Smooth muscle cell (in vitro differentiated cells): ENCODE measurements at regions not wholly inside any gene's neighbourhood (a gene's known extent, or its start where the extent isn't known, plus 50 kb on each side); places are given as distances from the start of the nearest gene placed in this dataset.

Source experiments
- DNase-seq: peaks from one replicate; lab custom pipeline; 2025; ENCODE audit not compliant: unreplicated experiment; lab: John Stamatoyannopoulos, UW
- H2AFZ ChIP-seq: fragments of 200-600 bp; sonication (generic); 2 replicates; pipeline ENCODE4 v1.6.0; 2016; ENCODE audit warnings: antibody characterized with exemption, low read depth, mild to moderate bottlenecking
- H3F3A ChIP-seq: fragments of 200-600 bp; sonication (generic); 2 replicates; pipeline ENCODE4 v1.6.0; 2017; ENCODE audit warnings: antibody characterized with exemption, low read depth
- H3K27ac ChIP-seq: fragments of 200-600 bp; sonication (generic); 2 replicates; pipeline ENCODE4 v1.5.1; 2016; ENCODE audit warnings: low read depth, mild to moderate bottlenecking
- H3K27me3 ChIP-seq: fragments of 200-600 bp; sonication (generic); 2 replicates; pipeline ENCODE4 v1.6.1; 2016; ENCODE audit warnings: low read depth, mild to moderate bottlenecking
- H3K36me3 ChIP-seq: fragments of 200-600 bp; sonication (generic); 2 replicates; pipeline ENCODE4 v1.5.1; 2016; ENCODE audit warnings: low read depth
- H3K4me1 ChIP-seq: fragments of 200-600 bp; sonication (generic); 2 replicates; pipeline ENCODE4 v1.5.1; 2016; ENCODE audit warnings: low read depth
- H3K4me2 ChIP-seq: fragments of 200-600 bp; sonication (generic); 2 replicates; pipeline ENCODE4 v1.6.0; 2016; ENCODE audit warnings: mild to moderate bottlenecking
- H3K4me3 ChIP-seq: fragments of 200-600 bp; sonication (generic); 2 replicates; pipeline ENCODE4 v1.5.1; 2016; ENCODE audit warnings: mild to moderate bottlenecking
- H3K79me2 ChIP-seq: fragments of 200-600 bp; sonication (generic); 2 replicates; pipeline ENCODE4 v1.6.0; 2016; ENCODE audit warnings: low read depth, mild to moderate bottlenecking
- H3K9ac ChIP-seq: fragments of 200-600 bp; sonication (generic); 2 replicates; pipeline ENCODE4 v1.6.0; 2016; ENCODE audit warnings: low read depth
- H3K9me3 ChIP-seq: fragments of 200-600 bp; sonication (generic); replicated peaks from 2 replicates; pipeline ENCODE4 v1.5.1; 2016; ENCODE audit warnings: low read depth
- H4K20me1 ChIP-seq: fragments of 200-600 bp; sonication (generic); 2 replicates; pipeline ENCODE4 v1.6.0; 2016; ENCODE audit warnings: low read depth
- WGBS: methylation state at CpG from one replicate; pipeline ENCODE4 v1.1.7; 2016; ENCODE audit warnings: low lambda C conversion rate; 5-methylcytosine and 5-hydroxymethylcytosine counted together
- TF ChIP-seq, protein P1 (sequence below): fragments of 200-600 bp; sonication (generic); IDR thresholded peaks from 2 replicates; pipeline ENCODE4 v1.5.1; 2017; ENCODE audit warnings: borderline replicate concordance, mild to moderate bottlenecking, antibody characterized with exemption; ENCODE audit not compliant: insufficient read depth, poor library complexity, severe bottlenecking

DNA sequence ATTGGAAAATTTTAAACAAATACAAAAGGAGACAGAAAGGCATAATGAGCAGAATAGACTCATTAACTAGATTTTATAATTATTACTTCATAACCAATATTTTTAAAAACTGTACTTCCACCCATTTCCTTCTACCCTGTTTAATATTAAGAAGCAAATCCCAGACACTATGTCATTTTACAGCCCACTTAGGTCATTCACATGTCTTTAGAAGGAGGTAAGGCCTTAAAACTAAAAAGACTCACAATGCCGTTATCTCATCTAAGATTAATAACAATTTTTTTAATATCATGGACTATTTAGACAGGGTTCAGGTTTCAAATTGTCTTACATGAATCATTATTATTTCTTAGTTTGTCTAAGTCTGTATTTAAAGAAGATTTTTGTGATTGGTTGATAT lies 217.2 kb downstream of the NFKBIZ start:
- no peak overlapping the region for H3K27ac ChIP-seq
- H2AFZ ChIP-seq, result no peak overlapping the region
- H3K9me3 ChIP-seq, result no peaks in the 10 kb centered on the region
- H3K27me3 ChIP-seq, result no peaks in the 10 kb centered on the region
- no peaks in the 10 kb centered on the region for H3F3A ChIP-seq
- no peaks in the 10 kb centered on the region for H3K4me1 ChIP-seq
- 98% methylated on average over 1 of the region's 1 CpG for WGBS
- no peaks in the 10 kb centered on the region for H4K20me1 ChIP-seq
- H3K36me3 ChIP-seq, result no peaks in the 10 kb centered on the region
- no peak overlapping the region for H3K4me2 ChIP-seq
- TF ChIP-seq, protein P1, sequence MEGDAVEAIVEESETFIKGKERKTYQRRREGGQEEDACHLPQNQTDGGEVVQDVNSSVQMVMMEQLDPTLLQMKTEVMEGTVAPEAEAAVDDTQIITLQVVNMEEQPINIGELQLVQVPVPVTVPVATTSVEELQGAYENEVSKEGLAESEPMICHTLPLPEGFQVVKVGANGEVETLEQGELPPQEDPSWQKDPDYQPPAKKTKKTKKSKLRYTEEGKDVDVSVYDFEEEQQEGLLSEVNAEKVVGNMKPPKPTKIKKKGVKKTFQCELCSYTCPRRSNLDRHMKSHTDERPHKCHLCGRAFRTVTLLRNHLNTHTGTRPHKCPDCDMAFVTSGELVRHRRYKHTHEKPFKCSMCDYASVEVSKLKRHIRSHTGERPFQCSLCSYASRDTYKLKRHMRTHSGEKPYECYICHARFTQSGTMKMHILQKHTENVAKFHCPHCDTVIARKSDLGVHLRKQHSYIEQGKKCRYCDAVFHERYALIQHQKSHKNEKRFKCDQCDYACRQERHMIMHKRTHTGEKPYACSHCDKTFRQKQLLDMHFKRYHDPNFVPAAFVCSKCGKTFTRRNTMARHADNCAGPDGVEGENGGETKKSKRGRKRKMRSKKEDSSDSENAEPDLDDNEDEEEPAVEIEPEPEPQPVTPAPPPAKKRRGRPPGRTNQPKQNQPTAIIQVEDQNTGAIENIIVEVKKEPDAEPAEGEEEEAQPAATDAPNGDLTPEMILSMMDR, result no peak
- H3K4me3 ChIP-seq, result no peak overlapping the region
- no peak for DNase-seq
- no peak overlapping the region for H3K9ac ChIP-seq
- no peaks in the 10 kb centered on the region for H3K79me2 ChIP-seq

DNA sequence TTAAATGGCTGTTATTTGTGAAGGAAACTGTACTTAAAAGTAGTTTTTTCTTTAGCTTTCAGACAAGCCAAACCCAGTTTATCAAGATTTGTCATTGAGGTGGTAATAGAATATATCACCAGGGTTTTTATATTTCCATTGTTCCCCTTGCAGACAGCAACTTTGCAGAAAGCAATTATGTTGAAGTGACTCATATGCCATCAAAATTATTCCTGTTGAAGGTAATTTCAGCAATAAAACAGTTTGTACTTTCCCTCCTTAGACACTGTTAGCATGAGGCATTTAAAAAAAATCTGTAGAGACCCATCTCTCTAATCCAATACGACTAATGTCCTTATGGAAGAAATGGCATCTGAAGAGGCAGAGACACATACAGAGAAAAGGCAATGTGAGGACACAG lies 219.0 kb downstream of the NFKBIZ start:
- TF ChIP-seq, protein P1, result no peak
- H3K4me3 ChIP-seq, result no peak overlapping the region

DNA sequence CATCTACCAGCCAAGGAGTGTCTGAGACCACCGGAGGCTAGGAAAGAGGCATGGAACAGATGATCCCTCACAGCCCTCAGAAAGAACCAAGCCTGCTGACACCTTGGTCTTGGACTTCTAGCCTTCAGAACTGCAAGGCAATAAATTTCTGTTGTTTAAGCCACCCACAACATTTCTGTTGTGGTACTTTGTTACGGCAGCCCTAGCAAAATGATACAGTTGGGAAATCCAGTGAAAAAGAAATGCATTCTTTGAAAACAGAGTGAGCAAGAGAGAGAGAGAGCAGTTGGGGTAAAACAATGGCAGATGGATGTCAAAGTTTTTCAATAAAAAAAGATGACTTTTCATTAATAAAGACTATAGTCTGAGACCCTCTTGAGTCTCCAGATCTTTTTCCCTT lies 219.4 kb downstream of the NFKBIZ start:
- Histone ChIP-seq H3K36me3 (no peaks in the 10 kb centered on the region), H4K20me1 (no peaks in the 10 kb centered on the region), H3K4me1 (no peaks in the 10 kb centered on the region), H3K4me3 (no peak overlapping the region), H3K9me3 (no peaks in the 10 kb centered on the region), H2AFZ (no peak overlapping the region), H3K9ac (no peak overlapping the region), H3F3A (no peaks in the 10 kb centered on the region), H3K79me2 (no peaks in the 10 kb centered on the region), H3K4me2 (no peak overlapping the region), H3K27ac (peak overlapping the region; percentile 68), H3K27me3 (no peaks in the 10 kb centered on the region)
- TF ChIP-seq, protein P1, result no peak
- no peak for DNase-seq
- WGBS, result 83% methylated on average over 2 of the region's 2 CpGs

More for the DNA sequence above, 219.0 kb downstream of the NFKBIZ start:
- Histone ChIP-seq H2AFZ (no peak overlapping the region), H3K4me2 (no peak overlapping the region), H4K20me1 (no peaks in the 10 kb centered on the region), H3K9ac (no peak overlapping the region), H3K27me3 (no peaks in the 10 kb centered on the region), H3K79me2 (no peaks in the 10 kb centered on the region), H3K4me1 (no peaks in the 10 kb centered on the region), H3F3A (no peaks in the 10 kb centered on the region), H3K27ac (peak overlapping the region; percentile 68), H3K9me3 (no peaks in the 10 kb centered on the region), H3K36me3 (no peaks in the 10 kb centered on the region)
- DNase-seq, result no peak
- WGBS, result 78% methylated on average over 1 of the region's 1 CpG

DNA sequence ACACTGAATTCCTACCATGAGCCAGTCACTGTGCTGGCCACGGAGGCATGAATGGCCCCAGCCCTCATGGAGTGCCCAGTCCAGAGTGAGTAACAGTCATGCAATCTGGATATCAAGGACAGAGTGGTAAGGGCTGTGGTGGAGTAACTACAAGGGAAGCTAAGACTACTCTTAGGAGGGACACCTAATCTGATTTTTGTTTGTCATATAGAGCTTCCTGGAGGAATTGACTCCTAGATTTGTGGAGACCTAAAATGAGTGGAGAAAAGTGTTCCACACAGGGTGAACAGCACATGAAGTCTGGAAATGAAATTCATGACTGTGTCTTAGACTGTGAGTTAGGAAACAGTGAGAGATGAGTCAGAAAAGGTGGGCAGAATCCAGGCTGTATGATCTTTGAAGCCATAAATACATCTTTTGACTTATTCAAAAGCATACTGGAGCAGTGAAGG lies 219.9 kb downstream of the NFKBIZ start:
- Histone ChIP-seq H2AFZ (no peak overlapping the region), H3K9ac (no peak overlapping the region), H3K4me3 (no peak overlapping the region), H3K4me2 (no peak overlapping the region), H3K27me3 (no peaks in the 10 kb centered on the region), H3K9me3 (no peaks in the 10 kb centered on the region), H3K4me1 (no peaks in the 10 kb centered on the region), H3F3A (peaks cover 4% of the 10 kb centered on the region), H3K79me2 (no peaks in the 10 kb centered on the region), H4K20me1 (no peaks in the 10 kb centered on the region), H3K27ac (peak overlapping the region; percentile 68), H3K36me3 (no peaks in the 10 kb centered on the region)
- 47% methylated on average over 1 of the region's 1 CpG for WGBS
- TF ChIP-seq, protein P1, result no peak
- DNase-seq, result no peak
